SH-SY5Y (cell line): ENCODE measurements at regions not wholly inside any gene's neighbourhood (a gene's known extent, or its start where the extent isn't known, plus 50 kb on each side); places are given as distances from the start of the nearest gene placed in this dataset.

Source experiments
- GATA2 ChIP-seq: IDR thresholded peaks from 2 replicates; pipeline ENCODE4 v1.6.1; 2011; ENCODE audit warnings: mild to moderate bottlenecking, low read depth, low read length
- GATA3 ChIP-seq: IDR thresholded peaks from 2 replicates; pipeline ENCODE4 v1.6.1; 2011; ENCODE audit warnings: low read depth, mild to moderate bottlenecking, low read length, moderate library complexity

- no peak for TF ChIP-seq GATA2
- no peak for TF ChIP-seq GATA3
These were observed 87.1 kb upstream of the ZNF281 start for GRCh38 chr1:200496937-200497336.

GRCh38 chr1:200495901-200496300, 86.1 kb upstream of the ZNF281 start:
- TF ChIP-seq GATA3, result no peak
- TF ChIP-seq GATA2, result no peak

- TF ChIP-seq GATA2 (no peak), GATA3 (no peak)
These were observed 83.5 kb upstream of the ZNF281 start for GRCh38 chr1:200493344-200493743.

- TF ChIP-seq GATA2, result no peak
- TF ChIP-seq GATA3, result no peak
These were observed 81.3 kb upstream of the ZNF281 start for GRCh38 chr1:200491103-200491502.

- no peak; the same call in 1 of the 2 replicates for TF ChIP-seq GATA3
- TF ChIP-seq GATA2, result no peak; the same call in 1 of the 2 replicates
These were observed 80.3 kb upstream of the ZNF281 start for GRCh38 chr1:200490183-200490582.

GRCh38 chr1:200488375-200489165, 78.7 kb upstream of the ZNF281 start:
- TF ChIP-seq GATA2, result no peak
- TF ChIP-seq GATA3, result no peak

GRCh38 chr1:200487650-200488049, 77.8 kb upstream of the ZNF281 start:
- TF ChIP-seq GATA3 (no peak), GATA2 (no peak)

- TF ChIP-seq GATA2 (no peak), GATA3 (no peak)
These were observed 76.8 kb upstream of the ZNF281 start for GRCh38 chr1:200486634-200487033.

GRCh38 chr1:200483491-200484143, 73.8 kb upstream of the ZNF281 start:
- TF ChIP-seq GATA2, result no peak
- no peak for TF ChIP-seq GATA3

GRCh38 chr1:200480964-200481363, 71.1 kb upstream of the ZNF281 start:
- no peak for TF ChIP-seq GATA3
- no peak for TF ChIP-seq GATA2

GRCh38 chr1:200479816-200480215, 70.0 kb upstream of the ZNF281 start:
- TF ChIP-seq GATA2, result no peak
- TF ChIP-seq GATA3, result no peak

- TF ChIP-seq GATA3 (no peak), GATA2 (no peak)
These were observed 69.2 kb upstream of the ZNF281 start for GRCh38 chr1:200478945-200479558.

- TF ChIP-seq GATA2 (no peak), GATA3 (no peak)
These were observed 68.4 kb upstream of the ZNF281 start for GRCh38 chr1:200478239-200478623.

- TF ChIP-seq GATA2, result no peak
- 0 out of 2 replicates have a peak, but pooled peaks have one; percentile 7 for TF ChIP-seq GATA3
These were observed 64.8 kb upstream of the ZNF281 start for GRCh38 chr1:200474633-200475032.

GRCh38 chr1:200473698-200474371, 64.0 kb upstream of the ZNF281 start:
- TF ChIP-seq GATA3, result no peak
- peak; percentile 79 for TF ChIP-seq GATA2
